ENCODE measurements at regions not wholly inside any gene's neighbourhood (a gene's known extent, or its start where the extent isn't known, plus 50 kb on each side); places are given as distances from the start of the nearest gene placed in this dataset.
A peak's percentile ranks its signal among the peaks of the same experiment; 100 is the strongest.
"Not testable (repeated sequence)": the region's sequence is repeated elsewhere in the genome, so short reads cannot be mapped to it uniquely, and the experiment has no call there.

DNA sequence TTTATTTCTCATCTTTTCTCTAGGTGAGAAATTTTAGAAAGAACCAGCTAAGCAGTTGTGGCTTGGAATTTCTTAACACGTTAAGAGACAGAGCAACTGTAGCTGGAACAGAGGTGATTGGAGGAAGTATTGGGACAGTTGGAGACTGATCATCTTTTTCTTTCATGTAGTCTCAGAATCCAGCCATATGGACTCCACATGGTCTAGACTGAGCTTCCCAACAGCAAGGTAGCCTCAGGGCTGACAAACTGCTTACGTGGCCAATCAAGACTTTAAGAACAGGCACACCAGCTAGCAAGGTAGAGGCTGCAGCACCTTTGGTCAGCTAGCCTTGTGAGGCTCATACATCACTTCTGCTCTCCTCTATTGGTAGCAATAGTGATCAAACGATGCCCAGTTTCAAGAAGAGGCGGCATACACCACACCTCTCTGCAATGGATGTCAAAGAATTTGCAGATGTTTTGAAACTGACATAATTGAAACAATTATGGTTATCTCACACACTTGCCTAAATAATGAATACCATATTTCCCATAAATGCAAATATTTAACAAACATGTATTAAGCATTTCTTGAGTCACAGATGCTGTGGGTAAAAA, 590.5 kb upstream of the SLC35B3 start:
- peak; percentile 31 for DNase-seq (ENCODE audit: low read depth)

DNA sequence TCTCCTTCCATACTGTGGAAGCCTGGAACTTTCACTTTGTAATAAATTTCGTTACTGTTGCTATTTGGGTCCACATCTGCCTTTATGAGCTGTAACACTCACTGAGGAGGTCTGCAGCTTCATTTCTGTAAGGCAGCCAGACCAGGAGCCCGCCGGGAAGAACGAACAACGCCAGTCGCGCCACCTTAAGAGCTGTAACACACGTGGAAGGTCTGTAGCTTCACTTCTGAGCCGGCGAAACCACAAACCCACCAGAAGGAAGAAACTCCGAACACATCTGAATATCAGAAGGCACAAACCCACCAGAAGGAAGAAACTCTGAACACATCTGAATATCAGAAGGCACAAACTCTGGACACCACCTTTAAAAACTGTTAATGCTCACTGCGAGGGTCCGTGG, 589.9 kb upstream of the SLC35B3 start:
- no peak for DNase-seq (ENCODE audit: low read depth)

DNA sequence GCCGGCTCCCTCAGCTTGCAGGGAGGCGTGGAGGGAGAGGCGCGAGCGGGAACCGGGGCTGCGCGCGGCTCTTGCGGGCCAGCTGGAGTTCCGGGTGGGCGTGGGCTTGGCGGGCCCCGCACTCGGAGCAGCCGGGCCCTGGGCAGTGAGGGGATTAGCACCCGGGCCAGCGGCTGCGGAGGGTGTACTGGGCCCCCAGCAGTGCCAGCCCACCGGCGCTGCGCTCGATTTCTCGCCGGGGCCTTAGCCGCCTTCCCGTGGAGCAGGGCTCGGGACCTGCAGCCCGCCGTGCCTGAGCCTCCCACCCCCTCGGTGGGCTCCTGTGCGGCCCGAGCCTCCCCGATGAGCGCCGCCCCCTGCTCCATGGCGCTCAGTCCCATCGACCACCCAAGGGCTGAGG, 588.9 kb upstream of the SLC35B3 start:
- DNase-seq (ENCODE audit: low read depth), result not testable (repeated sequence)

DNA sequence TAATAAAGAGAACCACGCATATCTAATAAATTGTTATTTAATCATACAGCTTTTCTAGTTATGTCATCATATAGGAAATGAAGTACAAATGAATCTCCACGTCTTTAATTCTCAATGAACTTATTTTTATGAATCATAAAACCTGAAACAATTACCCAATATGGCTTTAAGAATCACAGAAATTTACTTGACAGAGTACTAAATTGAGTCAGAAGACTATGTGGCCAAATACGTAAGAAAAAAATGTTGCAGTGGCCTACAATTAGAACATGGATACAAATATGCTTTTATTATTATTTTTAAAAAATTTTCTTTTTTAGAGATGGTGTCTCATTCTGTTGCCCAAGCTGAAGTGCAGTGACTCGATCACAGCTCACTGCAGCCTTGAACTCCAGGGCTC, 584.7 kb upstream of the SLC35B3 start:
- DNase-seq (ENCODE audit: low read depth), result no peak

DNA sequence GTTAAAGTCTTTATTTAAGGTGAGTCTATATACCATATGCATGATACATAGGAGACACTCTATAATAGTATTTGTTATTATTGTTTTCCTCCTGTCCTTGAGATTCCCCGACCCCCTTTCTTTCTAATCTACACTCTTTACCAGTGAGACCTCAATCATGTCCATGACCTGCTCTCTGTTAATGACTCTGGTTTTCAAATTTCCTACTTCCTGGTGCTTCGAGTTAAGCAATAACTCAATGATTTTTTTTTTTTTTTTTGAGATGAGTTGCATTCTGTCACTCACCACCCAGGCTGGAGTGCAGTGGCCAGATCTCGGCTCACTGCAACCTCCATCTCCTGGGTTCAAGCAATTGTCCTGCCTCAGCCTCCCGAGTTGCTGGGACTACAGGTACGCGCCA, 574.6 kb upstream of the SLC35B3 start:
- no peak for DNase-seq (ENCODE audit: low read depth)

DNA sequence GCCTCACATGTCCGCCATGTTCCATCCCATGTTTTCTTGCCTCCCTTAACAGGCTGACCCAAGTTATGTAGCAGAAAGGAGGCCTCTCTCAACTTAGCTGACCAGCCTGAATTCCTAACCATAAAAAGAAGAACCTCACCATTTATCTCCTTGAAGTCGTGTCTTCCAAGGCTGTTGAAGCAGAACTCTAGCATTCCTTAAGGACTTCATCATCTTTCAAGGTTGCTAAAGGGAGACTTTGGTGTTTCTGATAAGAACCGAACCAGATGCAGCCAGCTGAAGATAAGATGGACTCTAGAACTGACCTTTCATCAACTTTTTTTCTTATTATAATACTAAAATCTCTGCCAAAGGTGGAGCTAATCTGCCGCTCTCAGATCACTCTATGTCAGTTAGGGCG, 571.7 kb upstream of the SLC35B3 start:
- no peak for DNase-seq (ENCODE audit: low read depth)

DNA sequence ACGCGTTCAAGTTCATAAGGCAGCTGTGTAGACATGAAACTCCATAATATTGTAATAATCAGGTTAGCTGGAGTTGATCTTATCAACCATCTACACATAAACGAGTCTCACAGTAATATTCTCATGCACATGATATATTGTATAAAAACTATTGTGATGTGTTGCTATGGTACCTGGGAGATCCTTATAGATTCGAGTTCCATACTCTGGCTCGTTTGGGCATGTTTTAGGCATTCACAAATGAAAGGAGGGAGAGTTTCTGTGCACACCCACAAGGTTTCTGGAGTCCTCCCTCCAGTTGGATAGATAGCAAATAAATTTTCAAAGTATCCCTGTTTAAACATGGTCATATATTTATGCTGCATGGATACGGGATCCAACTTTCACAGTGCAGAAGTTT, 567.5 kb upstream of the SLC35B3 start:
- no peak for DNase-seq (ENCODE audit: low read depth)

DNA sequence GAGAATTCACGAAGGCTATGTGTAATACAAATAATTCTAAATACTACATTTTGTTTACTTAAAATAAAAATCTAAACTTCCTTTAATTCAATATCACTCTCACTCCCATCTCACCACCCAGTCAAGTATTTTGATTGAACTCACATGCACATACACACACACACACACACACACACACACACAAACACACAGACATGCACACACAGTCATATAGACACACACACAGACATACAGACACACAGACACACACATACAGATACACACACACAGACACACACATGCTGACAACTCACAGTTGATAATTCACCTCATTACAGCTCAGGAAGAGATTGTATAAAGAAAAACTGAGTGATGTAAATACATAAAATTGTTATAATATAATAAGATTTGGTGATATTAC, 559.8 kb upstream of the SLC35B3 start:
- no peak for DNase-seq (ENCODE audit: low read depth)

DNA sequence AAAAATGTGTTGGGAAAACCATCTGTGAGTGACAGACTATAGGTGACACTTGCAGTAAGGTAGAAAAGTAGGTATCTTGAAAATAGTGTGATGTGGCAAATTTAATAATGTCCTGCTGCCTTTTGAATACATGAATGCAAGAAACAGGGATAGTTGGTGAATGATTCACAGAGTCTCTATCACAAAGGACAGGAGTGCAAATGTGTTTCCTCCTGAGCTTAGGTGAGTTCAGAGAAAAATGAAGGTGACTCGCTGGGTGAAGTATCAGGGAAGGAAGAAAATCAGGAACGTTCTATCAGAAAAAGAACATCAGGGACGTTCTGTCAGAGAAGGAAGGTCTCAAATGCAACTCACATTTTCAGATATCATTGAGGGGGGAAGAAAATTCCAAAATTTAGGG, 557.8 kb upstream of the SLC35B3 start:
- DNase-seq (ENCODE audit: low read depth), result no peak

DNA sequence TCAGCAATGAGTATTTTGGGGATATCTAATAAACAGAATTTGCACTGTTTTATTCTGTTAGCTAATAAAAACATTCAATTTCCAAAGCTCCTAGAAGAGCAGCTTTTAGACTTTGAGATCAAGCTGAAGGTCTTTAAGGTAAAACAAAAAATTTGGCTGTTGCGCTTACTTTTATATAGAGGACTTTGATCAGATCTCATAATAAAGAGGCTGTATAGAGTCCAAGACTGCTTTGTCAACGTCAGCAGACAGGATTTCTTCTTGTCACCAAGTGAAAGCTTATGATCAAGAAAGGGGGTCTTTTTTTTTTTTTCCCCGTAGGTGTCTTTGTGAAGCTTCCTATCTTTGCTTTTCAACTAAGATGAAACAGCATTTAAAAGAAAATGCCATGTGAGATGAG, 556.5 kb upstream of the SLC35B3 start:
- no peak for DNase-seq (ENCODE audit: low read depth)

DNA sequence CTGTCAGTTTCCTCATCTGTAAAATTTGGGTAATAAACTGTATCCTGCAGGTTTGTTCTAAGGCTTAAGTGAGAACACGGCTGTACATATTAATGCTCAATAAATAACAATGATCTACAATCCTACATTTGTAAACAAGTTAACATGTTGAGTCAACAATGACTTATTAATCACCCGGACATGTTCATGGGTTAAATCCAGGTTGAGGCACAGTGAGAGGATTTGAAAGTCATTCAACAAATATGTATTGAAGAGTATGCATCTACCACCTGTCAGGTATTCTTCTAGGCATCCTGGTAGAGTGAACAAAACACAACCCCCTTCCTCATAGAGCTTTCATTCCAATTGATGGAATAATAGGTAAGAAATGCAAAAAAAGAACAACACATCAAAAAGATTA, 554.7 kb upstream of the SLC35B3 start:
- DNase-seq (ENCODE audit: low read depth), result no peak

DNA sequence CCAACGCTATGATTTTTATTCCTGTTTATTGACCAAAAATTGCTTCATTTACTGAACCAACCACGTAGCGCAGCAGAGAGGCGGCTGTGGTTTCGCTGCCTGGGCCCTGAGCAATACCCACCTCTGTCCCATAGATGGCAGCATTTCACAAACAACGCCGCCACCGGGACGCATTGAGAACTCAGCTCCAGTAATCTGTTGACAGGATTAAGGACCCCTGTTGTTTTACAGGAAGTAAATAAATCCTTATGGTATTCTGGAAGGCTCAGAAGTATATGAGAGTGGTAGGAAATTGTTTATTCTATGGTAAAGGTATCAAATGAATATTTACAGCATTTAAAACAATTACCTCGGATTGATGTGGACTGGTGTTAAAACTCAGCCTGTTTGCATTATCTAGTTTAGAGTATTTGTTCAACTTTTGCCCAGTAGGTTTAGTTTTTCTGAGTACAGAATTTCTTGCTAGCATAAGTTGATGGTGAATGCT, 547.9 kb upstream of the SLC35B3 start:
- DNase-seq (ENCODE audit: low read depth), result peak; percentile 63

DNA sequence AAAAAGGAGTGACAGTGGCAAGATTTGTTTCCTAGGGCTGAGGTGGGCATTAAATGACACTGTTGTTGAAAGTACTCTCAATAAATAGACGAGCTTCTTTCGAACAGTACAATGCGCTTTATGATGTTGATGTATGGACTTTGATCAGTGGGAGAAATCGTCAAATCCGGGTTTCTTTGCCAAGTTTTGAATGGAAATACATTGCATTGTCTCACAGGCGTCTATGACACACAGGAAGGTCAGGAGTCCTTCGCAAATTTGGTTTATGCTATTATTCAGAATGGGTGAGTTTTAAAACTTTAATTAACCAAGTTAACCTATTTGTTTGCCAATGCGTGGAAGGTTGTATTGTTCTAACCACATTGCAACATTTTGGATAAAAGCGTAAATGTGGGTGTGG, 547.3 kb upstream of the SLC35B3 start:
- DNase-seq (ENCODE audit: low read depth), result peak; percentile 20

DNA sequence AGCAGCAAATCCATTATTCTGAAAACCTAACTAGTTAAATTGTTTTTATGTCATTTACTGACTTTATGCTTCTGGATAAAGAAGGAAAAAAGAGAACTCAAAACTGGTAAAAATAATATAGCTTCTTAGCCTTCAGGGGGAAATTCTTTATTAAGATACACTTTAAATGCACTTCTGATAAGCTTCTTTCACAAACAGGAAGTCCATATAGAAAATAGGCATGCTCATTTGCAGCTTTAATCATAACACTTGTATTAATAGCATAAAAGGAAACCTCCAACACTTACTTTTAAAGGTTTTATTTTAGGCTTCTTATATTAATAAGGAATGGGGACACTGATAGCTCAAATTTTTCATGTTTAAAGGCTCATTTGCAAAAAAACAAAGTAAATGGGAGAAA, 538.0 kb upstream of the SLC35B3 start:
- no peak for DNase-seq (ENCODE audit: low read depth)

DNA sequence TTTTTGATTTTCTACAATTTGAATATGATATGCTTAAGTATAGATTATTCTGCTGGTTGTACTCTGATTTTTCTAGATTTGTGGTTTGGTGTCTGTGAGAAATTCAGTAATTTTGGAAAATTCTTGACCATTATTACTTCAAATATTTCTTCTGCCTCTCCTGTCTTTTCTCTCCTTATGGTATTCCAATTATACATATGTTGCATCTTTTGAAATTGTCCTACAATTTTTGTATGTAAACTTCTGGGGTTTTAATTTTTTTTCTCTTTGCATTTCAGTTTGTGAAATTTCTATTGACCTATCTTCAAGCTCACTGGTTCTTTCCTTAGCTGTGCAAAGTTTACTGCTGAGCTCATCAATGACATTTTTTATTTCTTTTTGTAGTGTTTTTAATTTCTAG, 534.4 kb upstream of the SLC35B3 start:
- no peak for DNase-seq (ENCODE audit: low read depth)

DNA sequence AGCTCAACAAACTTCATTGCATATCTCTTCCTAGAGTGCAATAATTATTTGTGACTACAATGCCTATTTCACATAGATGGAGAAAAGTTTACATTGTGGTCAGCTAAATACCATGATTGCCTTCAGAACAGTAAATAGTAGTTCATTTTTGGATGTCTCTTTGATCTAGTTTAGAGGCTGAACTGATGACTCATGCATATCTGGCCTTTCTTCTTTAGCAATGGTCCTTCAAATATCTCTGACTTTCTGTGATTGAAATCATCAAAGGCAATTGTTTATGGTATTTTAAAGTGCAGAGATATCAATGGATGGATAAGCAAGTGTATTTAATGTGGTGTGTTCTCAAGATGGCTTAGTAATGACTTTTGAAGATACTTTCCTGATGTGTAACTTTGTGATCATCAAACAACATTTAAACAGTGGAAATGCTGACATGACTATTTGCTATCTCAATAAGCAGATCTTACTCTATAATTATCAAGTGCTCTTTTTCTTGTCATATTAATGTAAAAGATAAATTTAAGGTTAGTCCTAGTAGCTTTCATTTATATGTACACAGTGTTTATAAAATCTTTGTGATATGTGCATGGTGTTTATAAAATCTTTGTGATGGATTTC, 523.7 kb upstream of the SLC35B3 start:
- peak; percentile 64 for DNase-seq (ENCODE audit: low read depth)

DNA sequence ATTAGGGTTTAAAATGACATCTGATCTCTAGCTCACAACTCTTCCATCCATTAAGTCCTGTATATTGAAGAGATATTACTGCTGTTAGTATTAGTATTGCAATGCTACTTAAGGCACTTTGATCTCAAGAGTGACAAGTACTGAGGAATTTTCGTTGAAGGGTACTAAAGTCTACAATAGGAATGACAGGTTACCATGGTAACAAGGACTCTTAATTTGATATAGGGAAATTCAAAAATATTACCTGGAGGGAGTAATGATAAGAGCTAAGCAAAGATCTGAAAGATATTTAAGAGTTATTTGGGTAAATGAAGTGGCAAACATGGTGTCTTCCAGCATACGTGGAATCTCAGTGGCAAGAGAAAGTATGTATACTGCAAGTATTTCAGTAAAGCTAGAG, 518.0 kb upstream of the SLC35B3 start:
- DNase-seq (ENCODE audit: low read depth), result no peak

DNA sequence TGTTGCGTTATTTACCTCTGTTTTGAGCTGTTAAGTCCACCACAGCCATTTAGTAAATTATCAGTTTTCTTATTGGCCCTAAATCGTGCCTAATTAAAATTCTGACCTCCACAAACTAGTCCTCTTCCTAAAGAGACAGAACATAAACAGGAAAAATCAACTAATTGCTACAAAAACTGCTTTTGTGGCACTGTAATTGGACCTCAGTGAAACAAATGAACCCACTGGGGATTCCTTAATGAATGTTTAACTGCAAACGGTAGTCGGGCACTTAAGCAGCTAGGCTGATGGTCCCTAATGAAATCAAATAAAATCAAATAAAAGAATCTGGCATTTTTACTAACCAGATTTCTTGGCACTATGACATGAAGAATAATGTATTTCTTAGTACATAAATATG, 513.4 kb upstream of the SLC35B3 start:
- DNase-seq (ENCODE audit: low read depth), result no peak

DNA sequence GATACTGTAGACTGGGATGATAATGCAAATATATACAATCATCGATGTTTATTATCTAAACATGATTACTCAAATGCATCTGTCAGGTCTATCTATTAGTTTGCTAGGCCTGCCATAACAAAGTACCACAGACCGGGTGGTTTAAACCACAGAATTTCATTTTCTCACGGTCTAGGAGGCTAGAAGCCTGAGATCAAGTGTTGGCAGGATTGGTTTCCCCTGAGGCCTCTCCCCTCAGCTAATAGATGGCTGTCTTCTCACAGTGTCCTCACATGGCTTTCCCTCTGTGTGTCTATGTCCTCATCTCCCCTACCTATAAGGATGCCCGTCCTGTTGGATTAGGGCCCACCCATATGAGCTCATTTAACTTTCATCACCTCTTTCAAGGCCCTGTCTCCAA, 512.6 kb upstream of the SLC35B3 start:
- peak; percentile 18 for DNase-seq (ENCODE audit: low read depth)

DNA sequence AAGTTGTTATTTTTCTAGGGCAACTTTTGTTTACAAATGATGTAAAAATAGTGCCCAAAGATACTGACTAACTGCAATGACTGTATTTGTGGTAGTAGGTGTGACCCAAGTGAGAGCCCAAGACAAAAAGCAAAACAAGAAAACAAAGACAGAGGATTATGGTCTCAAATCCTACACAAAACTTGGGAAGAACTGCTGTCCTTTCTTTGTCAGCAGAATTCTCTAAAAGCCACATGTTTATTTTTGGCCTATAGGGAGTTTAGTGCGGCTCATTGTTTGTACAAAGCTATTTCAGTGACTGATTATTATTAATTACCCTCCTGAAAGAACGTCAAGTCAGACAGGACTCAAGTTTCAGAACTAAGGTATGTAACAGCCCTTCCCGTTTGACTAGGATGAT, 509.2 kb upstream of the SLC35B3 start:
- no peak for DNase-seq (ENCODE audit: low read depth)

DNA sequence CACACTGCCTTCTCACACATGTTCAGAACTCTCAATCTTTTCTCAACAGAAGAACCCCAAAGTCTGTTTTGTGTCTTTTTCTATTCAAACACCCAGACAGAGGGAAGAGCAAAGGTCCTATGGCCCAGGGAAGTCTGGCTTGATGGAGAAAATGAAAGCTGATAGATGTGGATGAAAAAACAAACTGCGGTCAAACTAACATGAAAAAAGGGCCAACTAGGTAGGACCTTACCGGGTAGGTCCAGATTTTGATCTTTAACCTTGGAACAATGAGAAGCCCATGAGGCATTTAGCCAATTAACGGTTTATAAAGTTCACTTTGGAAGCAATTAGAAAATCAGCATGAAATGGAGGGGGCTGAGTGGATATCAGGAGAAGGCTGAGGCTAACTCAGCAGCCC, 507.7 kb upstream of the SLC35B3 start:
- DNase-seq (ENCODE audit: low read depth), result no peak

DNA sequence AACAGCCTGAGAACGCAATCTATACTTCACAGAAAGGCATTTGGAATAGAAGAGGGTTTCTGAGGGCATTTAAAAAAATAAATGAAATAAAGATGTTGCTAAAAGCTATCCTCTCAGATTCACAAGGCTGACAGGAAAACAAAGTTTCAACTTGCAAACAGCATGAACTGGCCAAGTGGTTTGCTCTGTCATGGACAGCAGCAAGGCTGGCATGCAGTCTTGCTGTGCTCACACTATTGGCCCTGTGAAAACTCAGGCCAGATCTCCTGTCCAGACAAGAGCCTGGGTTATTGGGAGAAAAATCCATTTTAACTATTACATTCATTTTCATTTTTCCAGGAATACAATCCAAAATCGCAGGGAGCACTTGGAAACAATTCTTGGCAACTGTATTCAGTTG, 506.2 kb upstream of the SLC35B3 start:
- no peak for DNase-seq (ENCODE audit: low read depth)

DNA sequence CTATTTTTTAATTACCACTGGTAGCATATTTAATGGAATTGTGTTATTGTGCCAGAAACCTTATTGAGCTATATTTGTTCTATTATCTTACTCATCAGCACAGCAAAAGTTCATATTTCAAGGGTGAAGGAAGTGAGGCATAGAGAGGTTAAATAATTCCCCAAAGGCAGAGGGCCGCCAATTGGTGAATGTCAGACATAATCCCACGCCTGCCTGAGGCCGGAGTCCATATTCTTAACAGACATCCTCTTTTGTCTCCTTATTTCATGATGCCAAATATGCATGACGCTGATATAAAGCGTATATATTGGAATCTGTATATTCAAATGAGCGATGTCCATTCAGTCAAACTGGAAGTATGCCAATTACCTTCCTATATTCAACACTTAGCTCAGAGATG, 505.0 kb upstream of the SLC35B3 start:
- DNase-seq (ENCODE audit: low read depth), result peak; percentile 5

DNA sequence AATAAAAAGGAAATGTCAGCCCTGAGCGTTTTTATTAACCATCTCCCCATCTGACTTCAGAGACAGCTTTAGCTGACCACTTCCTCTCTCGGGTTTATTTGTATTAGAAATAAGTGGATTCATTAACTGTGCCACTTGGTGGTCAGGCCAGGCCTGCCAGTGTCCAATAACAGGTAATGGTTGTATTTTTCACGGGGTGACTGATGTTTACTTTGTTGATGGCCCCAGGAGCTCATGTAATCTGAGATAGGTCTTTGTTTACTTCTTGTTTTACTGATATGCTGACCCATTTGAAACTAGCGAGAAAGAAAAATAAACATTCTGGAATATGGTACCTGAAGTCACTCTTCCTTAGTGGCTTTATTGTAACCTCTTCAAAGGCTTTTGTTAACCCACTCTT, 504.3 kb upstream of the SLC35B3 start:
- peak; percentile 29 for DNase-seq (ENCODE audit: low read depth)

Data from RPMI7951 (cell line).